Tibial nerve (tissue), 4 donors: ENCODE measurements at regions not wholly inside any gene's neighbourhood (a gene's known extent, or its start where the extent isn't known, plus 50 kb on each side); places are given as distances from the start of the nearest gene placed in this dataset.

Experiments used
- DNase-seq, 2 donors: peaks; one replicate each; pipeline ENCODE4 v3.0.0-alpha.2; 2019; ENCODE audit warnings: low spot score in 2 of 2
- H3K27ac ChIP-seq, 4 donors: fragments of 200-600 bp; sonication (generic) in 3 of 4; one replicate each; pipeline ENCODE4 v1.5.1; 2017 to 2019; ENCODE audit warnings: mild to moderate bottlenecking in 1 of 4
- H3K27me3 ChIP-seq, 2 donors: fragments of 200-600 bp; sonication (generic) in 1 of 2; one replicate each; pipeline versions ENCODE4 v1.5.1 to v1.6.0; 2017 to 2019
- H3K36me3 ChIP-seq, 3 donors: fragments of 200-600 bp; sonication (generic); one replicate each; pipeline ENCODE4 v1.5.1; 2018 to 2019
- H3K4me1 ChIP-seq, 4 donors: fragments of 200-600 bp; sonication (generic) in 3 of 4; one replicate each; pipeline ENCODE4 v1.5.1; 2017 to 2019
- H3K4me3 ChIP-seq, 4 donors: fragments of 200-600 bp; sonication (generic) in 3 of 4; one replicate each; pipeline ENCODE4 v1.5.1; 2017 to 2019; ENCODE audit warnings: mild to moderate bottlenecking in 1 of 4, moderate library complexity in 1 of 4
- H3K9me3 ChIP-seq, 4 donors: fragments of 200-600 bp; sonication (generic) in 3 of 4; one replicate each; pipeline ENCODE4 v1.5.1; 2017 to 2019
- EP300 ChIP-seq, 2 donors: sonication (generic); formaldehyde crosslinking; IDR thresholded peaks; one replicate each; pipeline ENCODE4 v1.6.1; 2017; ENCODE audit warnings: antibody characterized with exemption in 2 of 2, mild to moderate bottlenecking in 1 of 2
- POLR2A ChIP-seq, 2 donors: fragments of 450-650 bp; IDR thresholded peaks; one replicate each; pipeline ENCODE4 v1.6.1; 2017; ENCODE audit warnings: antibody characterized with exemption in 2 of 2, mild to moderate bottlenecking in 2 of 2, moderate library complexity in 2 of 2
- WGBS, 2 donors: methylation state at CpG; one replicate each; pipeline ENCODE4 v1.1.5; 2018; 5-methylcytosine and 5-hydroxymethylcytosine counted together
- TF ChIP-seq, protein P1 (sequence below), 5 experiments: fragments of 200-600 bp in 3 of 5; fragments of 450-650 bp in 2 of 5; sonication (generic) in 3 of 5; IDR thresholded peaks; one replicate each; pipeline ENCODE4 v1.5.1; 2016 to 2019; ENCODE audit warnings: antibody characterized with exemption in 5 of 5, mild to moderate bottlenecking in 3 of 5, moderate library complexity in 2 of 5

DNA sequence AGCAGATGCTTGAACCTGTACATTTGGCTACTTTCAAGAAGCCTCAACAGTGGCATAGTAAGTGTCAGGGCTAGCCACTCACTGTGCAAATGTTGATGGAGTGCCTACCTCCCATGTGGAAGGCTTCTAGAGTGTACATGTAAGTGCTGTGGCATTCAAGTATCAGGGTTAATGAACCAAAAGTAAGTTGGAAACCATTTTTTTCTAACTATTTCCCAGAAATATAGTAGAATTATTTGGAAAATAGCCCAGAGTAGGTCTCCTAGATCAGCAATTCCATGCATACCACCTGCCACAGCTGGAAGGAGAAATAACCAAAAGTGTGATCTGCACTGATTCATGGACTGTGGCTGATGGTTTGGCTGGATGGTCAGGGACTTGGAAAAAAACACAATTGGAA lies 53.3 kb downstream of the FOXD1 start:
- peaks cover 0 to 13% (median 0%) of the 10 kb centered on the region in 4 donors for H3K4me1 ChIP-seq
- H3K27ac ChIP-seq, result no peak overlapping the region
- no peaks in the 10 kb centered on the region for H3K36me3 ChIP-seq
- no peak for TF ChIP-seq POLR2A (IDR thresholded peaks at IDR 0.05)
- TF ChIP-seq EP300 (IDR thresholded peaks at IDR 0.05), result no peak
- TF ChIP-seq, protein P1, sequence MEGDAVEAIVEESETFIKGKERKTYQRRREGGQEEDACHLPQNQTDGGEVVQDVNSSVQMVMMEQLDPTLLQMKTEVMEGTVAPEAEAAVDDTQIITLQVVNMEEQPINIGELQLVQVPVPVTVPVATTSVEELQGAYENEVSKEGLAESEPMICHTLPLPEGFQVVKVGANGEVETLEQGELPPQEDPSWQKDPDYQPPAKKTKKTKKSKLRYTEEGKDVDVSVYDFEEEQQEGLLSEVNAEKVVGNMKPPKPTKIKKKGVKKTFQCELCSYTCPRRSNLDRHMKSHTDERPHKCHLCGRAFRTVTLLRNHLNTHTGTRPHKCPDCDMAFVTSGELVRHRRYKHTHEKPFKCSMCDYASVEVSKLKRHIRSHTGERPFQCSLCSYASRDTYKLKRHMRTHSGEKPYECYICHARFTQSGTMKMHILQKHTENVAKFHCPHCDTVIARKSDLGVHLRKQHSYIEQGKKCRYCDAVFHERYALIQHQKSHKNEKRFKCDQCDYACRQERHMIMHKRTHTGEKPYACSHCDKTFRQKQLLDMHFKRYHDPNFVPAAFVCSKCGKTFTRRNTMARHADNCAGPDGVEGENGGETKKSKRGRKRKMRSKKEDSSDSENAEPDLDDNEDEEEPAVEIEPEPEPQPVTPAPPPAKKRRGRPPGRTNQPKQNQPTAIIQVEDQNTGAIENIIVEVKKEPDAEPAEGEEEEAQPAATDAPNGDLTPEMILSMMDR (IDR thresholded peaks at IDR 0.05), result no peak
- no peaks in the 10 kb centered on the region for H3K9me3 ChIP-seq
- H3K4me3 ChIP-seq, result no peak overlapping the region
- no peak for DNase-seq
- H3K27me3 ChIP-seq, result no peaks in the 10 kb centered on the region

DNA sequence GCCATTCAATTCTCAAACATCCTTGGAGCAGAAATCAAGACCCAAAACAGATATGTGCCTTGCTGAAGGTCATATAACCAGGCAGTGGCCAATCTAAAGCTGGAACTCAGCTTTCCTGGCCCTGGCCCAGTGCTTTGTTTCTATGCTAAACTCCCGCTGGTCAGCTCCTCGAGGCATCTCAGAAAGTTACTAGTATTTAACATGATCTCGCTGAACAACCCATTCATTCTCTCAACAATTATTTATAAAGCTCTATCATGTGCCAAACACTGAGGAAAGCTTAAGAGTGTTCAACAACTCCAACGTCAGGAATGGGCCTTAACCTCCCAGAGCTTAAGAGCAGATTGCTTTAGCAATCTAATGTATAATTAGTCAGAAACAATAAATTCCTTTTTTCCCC lies 54.0 kb downstream of the FOXD1 start:
- TF ChIP-seq EP300 (IDR thresholded peaks at IDR 0.05) (no peak), POLR2A (IDR thresholded peaks at IDR 0.05) (no peak)
- TF ChIP-seq, protein P1 (IDR thresholded peaks at IDR 0.05), result no peak
- WGBS, 2 donors, result 46 to 57% methylated on average over 4 of the region's 4 CpGs
- H3K27ac ChIP-seq, result no peak overlapping the region
- DNase-seq, result no peak
- no peaks in the 10 kb centered on the region for H3K27me3 ChIP-seq
- peaks cover 0 to 7% (median 0%) of the 10 kb centered on the region in 4 donors for H3K4me1 ChIP-seq
- no peaks in the 10 kb centered on the region for H3K36me3 ChIP-seq
- H3K9me3 ChIP-seq, result no peaks in the 10 kb centered on the region
- no peak overlapping the region for H3K4me3 ChIP-seq

DNA sequence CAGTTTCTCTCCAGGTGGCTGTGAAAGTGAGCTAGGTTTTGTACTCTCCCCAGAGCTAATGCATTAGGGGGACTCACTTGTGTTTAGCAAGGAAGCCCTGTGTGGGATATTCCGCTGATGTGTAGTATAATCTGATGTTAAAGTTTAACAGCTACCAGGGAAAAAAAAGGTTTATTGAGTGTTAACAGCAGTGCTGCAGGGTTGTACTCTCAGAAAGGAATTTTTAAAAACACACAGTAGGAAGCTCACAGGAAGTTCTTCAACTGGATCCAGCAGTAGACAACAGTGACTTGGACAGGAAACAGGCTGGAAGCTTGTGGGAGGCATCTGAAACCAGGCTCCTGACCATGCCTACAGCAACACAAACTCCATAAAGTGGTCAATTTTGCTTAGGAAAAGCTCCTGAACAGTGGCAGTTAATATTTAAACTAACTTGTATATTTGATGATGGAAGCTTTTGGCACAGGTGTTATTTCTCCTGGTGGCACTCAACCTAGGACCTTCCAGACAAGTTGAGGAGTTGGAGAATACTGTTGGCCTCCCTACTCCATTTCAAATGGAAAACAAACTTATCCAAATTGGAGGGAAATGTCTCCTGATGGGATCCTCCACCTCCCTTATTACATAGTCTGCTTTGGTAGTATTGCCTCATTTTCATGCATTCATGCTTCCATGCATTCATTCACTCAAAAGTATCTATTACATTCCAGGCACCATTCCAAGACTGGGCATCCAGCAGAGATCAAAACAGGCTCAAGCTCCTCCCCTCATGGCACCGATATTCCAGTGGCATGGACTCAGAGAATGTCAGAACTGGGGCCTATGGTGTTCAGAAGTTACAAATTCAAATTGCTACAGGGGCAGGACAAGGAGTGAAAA lies 54.7 kb downstream of the FOXD1 start:
- 63 to 81% methylated on average over 2 of the region's 2 CpGs for WGBS, 2 donors
- DNase-seq, result no peak
- TF ChIP-seq, protein P1 (IDR thresholded peaks at IDR 0.05), result no peak
- TF ChIP-seq POLR2A (IDR thresholded peaks at IDR 0.05) (no peak), EP300 (IDR thresholded peaks at IDR 0.05) (no peak)
- no peak overlapping the region for H3K4me3 ChIP-seq
- no peaks in the 10 kb centered on the region for H3K9me3 ChIP-seq
- no peaks in the 10 kb centered on the region for H3K36me3 ChIP-seq
- H3K27me3 ChIP-seq, result no peaks in the 10 kb centered on the region
- peaks cover 0 to 6% (median 0%) of the 10 kb centered on the region in 4 donors for H3K4me1 ChIP-seq
- H3K27ac ChIP-seq, result no peak overlapping the region

DNA sequence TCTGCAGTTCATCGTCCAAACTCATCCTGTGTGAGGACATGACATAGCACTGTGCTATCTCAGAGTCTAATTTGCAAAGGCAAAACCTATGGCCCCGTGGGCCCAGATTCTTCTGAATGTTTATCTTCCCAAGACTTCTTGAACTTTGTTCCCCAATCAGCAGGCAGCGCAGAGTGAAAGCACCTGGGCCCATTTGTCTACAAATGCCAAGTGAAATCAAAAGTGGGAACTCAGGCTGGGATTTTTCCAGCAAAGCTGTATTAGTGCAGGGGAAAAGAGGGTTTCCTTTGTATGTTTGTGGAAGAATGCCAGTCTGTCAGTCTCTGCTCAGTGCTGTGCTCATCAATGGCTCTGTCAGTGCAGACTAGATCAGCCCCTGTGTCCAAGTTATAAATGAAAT lies 55.8 kb downstream of the FOXD1 start:
- Histone ChIP-seq H3K27me3 (no peaks in the 10 kb centered on the region), H3K9me3 (no peaks in the 10 kb centered on the region), H3K36me3 (no peaks in the 10 kb centered on the region), H3K27ac (no peak overlapping the region), H3K4me1 (peaks cover 0 to 17% (median 0%) of the 10 kb centered on the region in 4 donors), H3K4me3 (no peak overlapping the region)
- 55 to 62% methylated on average over 3 of the region's 3 CpGs for WGBS, 2 donors
- TF ChIP-seq POLR2A (IDR thresholded peaks at IDR 0.05) (no peak), EP300 (IDR thresholded peaks at IDR 0.05) (no peak)
- TF ChIP-seq, protein P1 (IDR thresholded peaks at IDR 0.05), result no peak
- DNase-seq, result no peak

DNA sequence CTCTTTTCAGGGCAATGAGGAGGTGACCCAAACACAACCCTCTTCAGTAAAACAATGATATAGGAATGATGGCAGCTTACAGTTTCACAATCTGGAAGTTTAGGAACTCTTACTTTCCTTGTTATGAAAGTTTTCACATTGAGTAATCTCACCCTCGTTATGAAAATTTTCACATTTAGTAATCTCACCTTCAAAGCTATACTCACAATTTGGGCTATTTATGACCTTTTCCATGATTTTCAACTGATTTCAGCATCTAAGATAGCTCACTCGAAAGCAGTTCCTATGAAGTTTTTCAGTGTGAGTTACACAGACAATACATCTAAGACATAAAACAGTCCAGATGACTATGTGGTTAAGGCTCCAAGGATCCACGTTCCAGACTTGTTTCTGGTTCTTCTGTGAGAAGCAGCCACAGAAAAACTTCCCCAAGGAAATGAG lies 57.1 kb downstream of the FOXD1 start:
- no peaks in the 10 kb centered on the region for H3K27me3 ChIP-seq
- no peak for TF ChIP-seq POLR2A (IDR thresholded peaks at IDR 0.05)
- TF ChIP-seq, protein P1 (IDR thresholded peaks at IDR 0.05), result no peak
- no peak for TF ChIP-seq EP300 (IDR thresholded peaks at IDR 0.05)
- peaks cover 0 to under 1% (median 0%) of the 10 kb centered on the region in 4 donors for H3K9me3 ChIP-seq
- no peaks in the 10 kb centered on the region for H3K36me3 ChIP-seq
- WGBS, 2 donors, result 79 to 81% methylated on average over 3 of the region's 3 CpGs
- no peak overlapping the region for H3K27ac ChIP-seq
- H3K4me1 ChIP-seq, result peaks cover 0 to 19% (median 2%) of the 10 kb centered on the region in 4 donors
- H3K4me3 ChIP-seq, result no peak overlapping the region
- DNase-seq, result no peak
